OCI-LY1 (cell line): ENCODE measurements at regions not wholly inside any gene's neighbourhood (a gene's known extent, or its start where the extent isn't known, plus 50 kb on each side); places are given as distances from the start of the nearest gene placed in this dataset.
"Not testable (repeated sequence)": the region's sequence is repeated elsewhere in the genome, so short reads cannot be mapped to it uniquely, and the experiment has no call there.

ENCODE experiments used
- CTCF ChIP-seq: fragments of 200-600 bp; sonication (generic), shearing (Covaris generic); IDR thresholded peaks from 2 replicates; pipeline ENCODE4 v1.5.1; 2017; ENCODE audit warnings: mild to moderate bottlenecking, antibody characterized with exemption, low read length, moderate library complexity, mixed read lengths
- EZH2 ChIP-seq: fragments of 200-600 bp; sonication (generic), shearing (Covaris generic); IDR thresholded peaks from 2 replicates; pipeline ENCODE4 v1.8.0; 2017; ENCODE audit warnings: borderline replicate concordance, mixed run types, mild to moderate bottlenecking, antibody characterized with exemption, low read length, moderate library complexity, mixed read lengths

- not testable (repeated sequence) for TF ChIP-seq EZH2, CTCF
Measured at GRCh38 chr3:72028307-72028706, 243.4 kb upstream of the PROK2 start.
